ENCODE measurements at regions not wholly inside any gene's neighbourhood (a gene's known extent, or its start where the extent isn't known, plus 50 kb on each side); places are given as distances from the start of the nearest gene placed in this dataset.
"Not testable (repeated sequence)": the region's sequence is repeated elsewhere in the genome, so short reads cannot be mapped to it uniquely, and the experiment has no call there.

DNA sequence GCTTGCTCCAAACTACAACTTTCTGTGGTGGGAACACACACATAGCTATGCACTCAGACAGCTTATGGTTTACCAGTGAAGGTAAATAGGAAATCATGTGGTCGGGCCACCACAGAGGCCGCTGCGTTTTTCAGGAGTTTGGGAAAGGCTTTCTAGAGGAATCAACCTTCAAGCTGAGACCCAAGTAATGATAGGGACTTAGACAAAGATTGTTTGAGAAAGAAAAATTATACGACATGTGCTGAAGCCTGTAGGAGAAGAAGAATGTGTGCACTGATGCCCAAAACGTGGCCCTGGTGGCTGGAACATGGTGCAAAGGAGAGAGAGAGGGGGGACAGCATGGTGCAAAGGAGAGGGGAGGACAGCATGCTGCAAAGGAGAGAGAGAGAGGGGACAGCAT is 61.2 kb upstream of the VIPR2 start:
- no peak for DNase-seq

DNA sequence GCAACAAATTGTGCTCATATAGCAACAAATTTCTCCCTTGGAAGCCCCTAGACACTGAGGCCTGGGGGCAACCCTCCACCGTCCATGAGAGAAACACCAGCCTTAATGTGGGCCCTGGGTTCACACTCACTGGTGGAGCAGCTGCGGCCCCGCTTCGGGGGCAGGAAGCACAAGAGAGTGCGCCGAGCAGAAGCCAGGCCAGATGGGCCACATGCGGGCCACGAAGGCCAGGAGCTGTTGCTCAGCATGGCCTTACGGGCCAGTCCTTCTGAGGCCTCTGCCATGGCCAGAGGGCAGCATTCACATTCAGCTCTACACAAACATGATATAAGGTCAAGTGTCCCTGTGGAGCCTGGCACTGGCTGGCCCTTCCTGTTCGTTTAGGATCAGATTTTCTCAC is 60.0 kb upstream of the VIPR2 start:
- DNase-seq: no peak

DNA sequence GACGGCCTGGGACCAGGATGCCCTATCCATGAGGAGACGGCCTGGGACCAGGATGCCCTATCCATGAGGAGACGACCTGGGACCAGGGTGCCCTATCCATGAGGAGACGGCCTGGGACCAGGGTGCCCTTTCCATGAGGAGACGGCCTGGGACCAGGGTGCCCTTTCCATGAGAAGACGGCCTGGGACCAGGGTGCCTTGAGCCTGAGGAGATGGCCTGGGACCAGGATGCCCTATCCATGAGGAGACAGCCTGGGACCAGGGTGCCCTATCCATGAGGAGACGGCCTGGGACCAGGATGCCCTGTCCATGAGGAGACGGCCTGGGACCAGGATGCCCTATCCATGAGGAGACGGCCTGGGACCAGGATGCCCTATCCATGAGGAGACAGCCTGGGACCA is 58.6 kb upstream of the VIPR2 start:
- not testable (repeated sequence) for DNase-seq

DNA sequence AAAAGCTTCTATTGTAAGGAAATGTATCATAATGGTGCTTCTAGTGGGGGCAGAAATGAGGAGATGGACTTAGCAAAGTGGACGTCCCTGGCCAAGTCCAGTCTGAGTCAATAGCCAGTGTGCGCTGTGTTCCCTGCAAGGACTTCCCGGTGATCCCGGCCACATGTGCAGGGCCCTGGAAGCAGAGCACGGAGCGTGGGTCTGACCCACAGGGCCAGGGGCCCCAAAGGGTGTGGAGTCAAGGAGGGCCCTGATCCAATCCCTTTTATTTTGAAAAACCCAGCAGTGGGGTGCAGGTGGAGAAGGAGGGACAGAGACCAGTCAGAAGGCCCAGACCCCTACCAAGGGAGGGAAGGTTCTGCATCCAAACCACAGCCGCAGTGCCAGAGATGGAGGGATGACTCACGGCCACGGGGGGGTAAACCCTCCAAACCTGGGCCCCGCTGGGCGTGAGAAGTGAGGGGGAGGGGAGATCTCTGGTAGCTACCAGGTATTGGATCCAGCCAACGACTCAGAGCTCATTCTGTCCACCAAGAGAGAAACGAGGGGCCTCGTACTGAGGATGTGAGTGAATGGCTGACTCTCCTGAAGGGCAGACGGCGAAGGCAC is 57.2 kb upstream of the VIPR2 start:
- no peak for DNase-seq

DNA sequence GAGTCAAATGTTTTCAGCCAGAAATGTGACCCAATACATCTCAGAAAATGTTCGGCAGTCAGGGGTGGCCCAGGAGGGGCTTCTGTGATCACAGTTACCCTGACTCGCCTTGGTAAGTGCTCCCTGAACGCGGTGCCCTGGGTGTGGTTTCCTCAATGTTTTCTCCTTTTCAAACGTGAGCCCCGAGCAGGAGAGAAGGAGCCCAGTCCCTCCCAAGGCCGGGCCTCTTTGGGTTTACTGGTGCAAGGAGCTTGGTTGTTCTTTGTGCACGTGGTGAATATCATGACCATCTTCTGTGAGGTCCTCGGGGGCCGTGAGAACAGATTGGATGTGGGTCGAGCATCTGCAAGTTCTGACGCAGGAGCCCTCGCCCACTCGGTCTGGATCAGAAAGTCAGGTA is 55.8 kb upstream of the VIPR2 start:
- DNase-seq: no peak

DNA sequence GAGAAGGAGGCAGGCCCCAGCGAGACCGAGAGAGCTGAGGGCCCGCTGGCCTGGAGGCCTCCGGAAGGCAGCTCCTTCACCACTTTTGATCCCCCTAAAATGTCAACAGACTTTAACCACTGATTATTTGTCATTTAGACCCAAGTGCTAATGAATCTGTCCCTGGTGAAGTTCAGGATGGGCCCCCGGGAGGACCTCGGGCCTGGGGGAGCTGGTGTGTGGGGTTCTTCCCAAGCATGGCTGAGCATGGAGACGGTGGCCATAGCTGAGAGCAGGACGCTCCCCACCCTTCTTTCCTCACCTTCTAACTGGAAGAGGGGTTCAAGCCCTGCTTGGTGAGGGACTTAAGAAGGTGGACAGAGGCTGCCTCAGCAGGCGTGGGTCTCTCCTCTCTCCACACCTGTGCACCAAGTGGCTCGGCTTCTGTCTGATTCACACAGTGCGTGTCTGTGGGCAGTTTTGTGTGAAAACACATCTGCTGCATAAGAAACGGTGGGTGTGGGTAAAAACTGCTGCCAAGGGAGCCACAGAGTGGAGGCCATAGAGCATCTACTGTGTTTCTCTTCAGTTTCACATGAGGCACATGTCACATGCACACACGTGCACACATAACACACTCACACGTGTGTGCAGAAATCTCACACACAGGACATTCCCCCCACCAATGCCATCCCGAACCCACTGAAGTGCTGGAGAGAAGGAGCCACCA is 53.5 kb upstream of the VIPR2 start:
- no peak for DNase-seq

DNA sequence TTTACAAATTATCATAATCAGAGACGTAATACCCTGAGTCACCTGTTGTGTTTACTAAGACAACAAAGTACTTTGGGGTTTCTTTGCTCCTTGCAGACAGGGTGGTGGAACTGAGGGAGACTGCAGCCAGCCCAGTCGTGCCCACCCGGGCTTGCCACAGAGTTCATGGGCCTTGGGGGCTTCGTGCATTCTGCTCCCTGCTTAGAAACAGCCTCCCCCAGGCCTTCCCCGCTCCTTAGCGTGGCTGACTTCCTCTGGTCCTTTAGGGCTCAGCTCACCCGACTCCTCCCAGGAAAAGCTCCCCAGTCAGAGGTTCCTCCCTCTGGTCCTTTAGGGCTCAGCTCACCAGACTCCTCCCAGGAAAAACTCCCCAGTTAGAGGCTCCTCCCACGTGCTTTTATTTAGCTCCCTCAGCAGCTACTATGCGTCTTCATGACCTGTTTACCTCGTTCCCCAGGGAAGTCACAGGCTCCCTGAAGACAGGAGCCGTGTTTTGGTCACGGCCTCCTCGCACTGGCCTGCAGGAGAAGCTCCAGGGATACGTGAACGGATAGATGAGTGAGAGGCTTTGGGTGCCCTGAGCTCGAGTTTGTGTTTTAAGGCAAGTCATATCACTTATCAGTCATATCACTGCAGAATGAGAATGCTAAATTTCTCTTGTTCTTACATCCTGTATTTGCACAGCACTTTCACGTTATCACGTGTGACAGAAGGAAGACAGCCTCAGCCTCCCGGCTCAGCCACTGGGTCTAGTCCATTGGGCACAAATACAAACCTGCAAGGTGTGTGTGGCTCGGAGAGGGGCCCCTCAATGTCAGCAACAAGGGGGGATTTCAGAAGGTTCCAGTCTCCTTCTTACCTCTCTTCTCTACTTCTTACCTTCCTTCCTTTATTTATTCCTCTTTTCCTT is 52.7 kb upstream of the VIPR2 start:
- DNase-seq: peak; percentile 86

DNA sequence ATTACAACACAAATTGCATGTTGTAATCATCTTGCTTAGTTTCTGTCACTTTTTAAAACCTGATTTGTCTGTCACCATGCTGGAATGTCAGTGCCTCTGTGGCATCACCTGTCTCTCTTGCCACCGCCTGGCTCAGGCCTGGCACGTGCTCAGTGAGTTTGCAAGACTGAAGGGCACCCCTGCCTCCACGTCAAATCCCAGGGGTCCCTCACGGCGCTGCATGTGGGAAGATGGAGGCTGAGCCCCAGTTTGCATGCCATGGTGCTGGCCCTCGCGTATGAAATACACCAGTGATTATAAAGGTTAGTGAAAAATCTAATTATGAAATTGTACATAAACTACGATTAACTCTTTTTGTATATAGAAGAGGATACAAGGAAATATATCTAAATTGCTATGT is 51.9 kb upstream of the VIPR2 start:
- DNase-seq: no peak

DNA sequence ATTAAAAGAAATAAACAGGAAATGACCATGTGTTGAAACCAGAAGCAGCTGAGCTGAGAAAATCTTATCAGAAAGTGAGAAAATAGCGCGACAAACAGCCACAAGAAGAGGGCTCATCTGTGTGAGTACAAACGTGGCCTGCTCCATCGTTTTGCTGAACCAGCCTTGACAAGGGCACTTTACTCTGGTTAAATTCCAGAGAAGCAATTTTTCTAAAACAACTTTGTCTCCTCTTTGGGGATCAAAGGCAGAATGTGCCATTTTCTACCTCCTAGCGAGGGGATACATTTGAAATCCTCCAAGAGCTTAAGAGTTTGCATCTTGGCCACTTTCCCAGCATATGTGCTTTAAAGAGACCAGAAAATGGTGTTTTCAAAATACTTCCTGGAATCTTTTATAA is 51.3 kb upstream of the VIPR2 start:
- peak; percentile 53 for DNase-seq

Measured in RPMI8226 (cell line).